VCaP (cell line): ENCODE measurements at regions not wholly inside any gene's neighbourhood (a gene's known extent, or its start where the extent isn't known, plus 50 kb on each side); places are given as distances from the start of the nearest gene placed in this dataset.

Experiments used
- H3K27ac ChIP-seq: fragments of 450-650 bp; 2 replicates; pipeline ENCODE4 v1.5.1; 2017
- CTCF ChIP-seq: fragments of 450-650 bp; conservative IDR thresholded peaks from 2 replicates; pipeline ENCODE4 v1.5.1; 2017; ENCODE audit warnings: mild to moderate bottlenecking, moderate library complexity

DNA sequence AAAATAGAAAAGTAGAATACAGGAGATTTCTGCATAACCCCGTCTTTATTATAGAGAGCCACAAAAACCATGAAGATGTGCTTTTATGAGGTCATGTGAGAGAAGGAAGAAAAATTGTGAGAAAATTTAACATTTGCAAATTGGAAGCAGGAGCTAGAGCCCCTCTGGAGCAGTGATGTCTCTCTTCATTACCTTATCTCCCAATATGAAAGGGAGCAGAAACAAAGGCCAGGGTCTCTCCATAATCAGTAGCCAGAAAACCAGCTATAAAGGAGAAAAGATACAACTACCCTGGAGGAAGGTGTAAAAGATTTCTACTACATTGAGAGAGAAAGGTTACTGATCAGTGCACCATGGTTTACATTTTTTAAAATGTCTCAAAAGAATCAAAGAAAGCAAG is 53.2 kb upstream of the ITGA1 start:
- no peak for TF ChIP-seq CTCF
- no peak overlapping the region for H3K27ac ChIP-seq

DNA sequence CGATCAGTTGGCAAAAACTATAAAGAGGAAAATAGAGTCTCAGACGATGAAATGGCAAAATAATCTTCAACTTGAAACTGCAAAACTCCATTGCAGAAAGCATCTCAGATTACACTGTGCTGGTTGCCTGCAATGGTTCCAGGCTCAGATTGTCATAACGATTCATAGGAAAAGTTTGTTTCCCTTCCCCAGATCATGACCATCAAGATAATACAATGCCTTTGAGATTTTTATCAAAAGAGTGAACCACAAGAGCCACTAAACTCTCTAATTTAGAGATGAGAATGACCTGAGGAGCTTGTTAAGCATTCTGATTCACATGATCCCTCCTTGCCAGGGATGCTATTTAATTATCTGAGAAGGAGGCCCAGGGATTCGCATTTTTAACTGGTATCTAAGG is 52.6 kb upstream of the ITGA1 start:
- no peak overlapping the region for H3K27ac ChIP-seq
- TF ChIP-seq CTCF: no peak
